ENCODE measurements at regions not wholly inside any gene's neighbourhood (a gene's known extent, or its start where the extent isn't known, plus 50 kb on each side); places are given as distances from the start of the nearest gene placed in this dataset.

- H3K27ac ChIP-seq (ENCODE audit: insufficient read length, low read depth, low read length) = no peak overlapping the region
- H3K14ac ChIP-seq (ENCODE audit: insufficient read depth, low read length) = no peak overlapping the region
- H3K4me2 ChIP-seq (ENCODE audit: insufficient read depth, insufficient read length, low read length) = no peak overlapping the region
Measured at GRCh38 chr6:92848901-92849300, 570.5 kb downstream of the EPHA7 start.

More at GRCh38 chr6:92848901-92849300, 570.5 kb downstream of the EPHA7 start:
- Histone ChIP-seq H3K4ac (ENCODE audit: low read depth, low read length) (no peak overlapping the region), H2BK120ac (ENCODE audit: low read depth, low read length, poor library complexity, severe bottlenecking) (no peak overlapping the region), H2AFZ (ENCODE audit: low read length) (no peak overlapping the region), H4K5ac (ENCODE audit: insufficient read length, low read depth, low read length) (no peak overlapping the region), H2BK12ac (ENCODE audit: insufficient read length, low read depth, low read length) (no peak overlapping the region), H3T11ph (ENCODE audit: low read length) (no peak overlapping the region), H3K4me1 (ENCODE audit: insufficient read depth, low read length) (peaks cover 10% of the 10 kb centered on the region), H2BK20ac (ENCODE audit: low read depth, low read length, poor library complexity, severe bottlenecking) (no peak overlapping the region), H3K9me3 (ENCODE audit: control insufficient read depth, low read depth, low read length) (no peaks in the 10 kb centered on the region), H2BK15ac (ENCODE audit: low read depth, low read length) (no peak overlapping the region), H2BK5ac (ENCODE audit: insufficient read length, low read length) (no peak overlapping the region), H2AK5ac (ENCODE audit: insufficient read length, low read length) (no peak overlapping the region), H4K91ac (ENCODE audit: insufficient read length, low read depth, low read length) (no peak overlapping the region), H3K79me1 (ENCODE audit: insufficient read depth, low read depth, low read length, poor library complexity, severe bottlenecking) (no peaks in the 10 kb centered on the region), H3K23ac (ENCODE audit: insufficient read length, low read depth, low read length) (no peak overlapping the region), H3K23me2 (ENCODE audit: insufficient read length, low read depth, low read length, poor library complexity, severe bottlenecking) (no peaks in the 10 kb centered on the region), H4K20me1 (ENCODE audit: control insufficient read depth, insufficient read depth, insufficient read length) (no peaks in the 10 kb centered on the region), H3K79me2 (ENCODE audit: insufficient read depth, low read length) (no peaks in the 10 kb centered on the region), H3K9ac (ENCODE audit: extremely low read depth, insufficient read length, low read length) (no peak overlapping the region), H3K18ac (ENCODE audit: insufficient read length, low read depth, low read length) (no peak overlapping the region), H3K27me3 (ENCODE audit: insufficient read depth, low read length) (peaks cover 45% of the 10 kb centered on the region; the same call in 1 of the 2 replicates), H3K56ac (ENCODE audit: insufficient read length, low read depth, low read length) (no peak overlapping the region), H4K8ac (replicated peaks; ENCODE audit: insufficient read length, low read depth, low read length) (no peak overlapping the region)
- Mint-ChIP-seq H3K27me3 (ENCODE audit: low read depth) (peaks cover 63% of the 10 kb centered on the region), H3K36me3 (ENCODE audit: insufficient read depth in 1 of 3, low read depth in 3 of 3) (peaks cover 0 to 5% (median 2%) of the 10 kb centered on the region in 3 experiments; a peak in 3 of 7 replicates), H3K4me1 (peaks cover 40 to 51% of the 10 kb centered on the region in 2 experiments), H3K27ac (no peak overlapping the region), H3K9me3 (peaks cover 6 to 8% of the 10 kb centered on the region in 2 experiments), H3K4me3 (no peak overlapping the region)
- TF ChIP-seq, protein P1, sequence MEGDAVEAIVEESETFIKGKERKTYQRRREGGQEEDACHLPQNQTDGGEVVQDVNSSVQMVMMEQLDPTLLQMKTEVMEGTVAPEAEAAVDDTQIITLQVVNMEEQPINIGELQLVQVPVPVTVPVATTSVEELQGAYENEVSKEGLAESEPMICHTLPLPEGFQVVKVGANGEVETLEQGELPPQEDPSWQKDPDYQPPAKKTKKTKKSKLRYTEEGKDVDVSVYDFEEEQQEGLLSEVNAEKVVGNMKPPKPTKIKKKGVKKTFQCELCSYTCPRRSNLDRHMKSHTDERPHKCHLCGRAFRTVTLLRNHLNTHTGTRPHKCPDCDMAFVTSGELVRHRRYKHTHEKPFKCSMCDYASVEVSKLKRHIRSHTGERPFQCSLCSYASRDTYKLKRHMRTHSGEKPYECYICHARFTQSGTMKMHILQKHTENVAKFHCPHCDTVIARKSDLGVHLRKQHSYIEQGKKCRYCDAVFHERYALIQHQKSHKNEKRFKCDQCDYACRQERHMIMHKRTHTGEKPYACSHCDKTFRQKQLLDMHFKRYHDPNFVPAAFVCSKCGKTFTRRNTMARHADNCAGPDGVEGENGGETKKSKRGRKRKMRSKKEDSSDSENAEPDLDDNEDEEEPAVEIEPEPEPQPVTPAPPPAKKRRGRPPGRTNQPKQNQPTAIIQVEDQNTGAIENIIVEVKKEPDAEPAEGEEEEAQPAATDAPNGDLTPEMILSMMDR (conservative IDR thresholded peaks at IDR 0.05) = no peak
- DNase-seq = no peak

All from H9 (cell line).